ENCODE measurements at regions not wholly inside any gene's neighbourhood (a gene's known extent, or its start where the extent isn't known, plus 50 kb on each side); places are given as distances from the start of the nearest gene placed in this dataset.

DNA sequence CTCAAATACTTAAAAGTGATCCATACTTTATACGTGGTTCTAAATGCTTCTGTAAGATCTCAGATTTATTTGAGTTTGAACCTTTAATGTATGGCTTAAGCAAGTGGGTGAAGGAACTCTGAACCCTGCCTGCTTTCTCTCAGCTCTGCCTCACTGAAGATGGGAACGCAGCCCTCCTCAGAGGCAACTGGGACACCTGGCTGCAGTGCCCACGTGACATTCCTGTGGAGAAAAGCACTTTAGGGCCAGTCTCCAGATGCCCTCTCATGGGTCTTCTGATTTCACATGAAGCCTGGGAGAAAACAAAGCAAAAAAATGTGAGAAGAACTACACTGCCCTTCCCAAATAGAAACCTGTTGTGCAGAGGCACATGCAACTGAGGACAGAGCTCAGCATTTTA lies 242.6 kb upstream of the ANKRD30A start:
- TF ChIP-seq, protein P1, sequence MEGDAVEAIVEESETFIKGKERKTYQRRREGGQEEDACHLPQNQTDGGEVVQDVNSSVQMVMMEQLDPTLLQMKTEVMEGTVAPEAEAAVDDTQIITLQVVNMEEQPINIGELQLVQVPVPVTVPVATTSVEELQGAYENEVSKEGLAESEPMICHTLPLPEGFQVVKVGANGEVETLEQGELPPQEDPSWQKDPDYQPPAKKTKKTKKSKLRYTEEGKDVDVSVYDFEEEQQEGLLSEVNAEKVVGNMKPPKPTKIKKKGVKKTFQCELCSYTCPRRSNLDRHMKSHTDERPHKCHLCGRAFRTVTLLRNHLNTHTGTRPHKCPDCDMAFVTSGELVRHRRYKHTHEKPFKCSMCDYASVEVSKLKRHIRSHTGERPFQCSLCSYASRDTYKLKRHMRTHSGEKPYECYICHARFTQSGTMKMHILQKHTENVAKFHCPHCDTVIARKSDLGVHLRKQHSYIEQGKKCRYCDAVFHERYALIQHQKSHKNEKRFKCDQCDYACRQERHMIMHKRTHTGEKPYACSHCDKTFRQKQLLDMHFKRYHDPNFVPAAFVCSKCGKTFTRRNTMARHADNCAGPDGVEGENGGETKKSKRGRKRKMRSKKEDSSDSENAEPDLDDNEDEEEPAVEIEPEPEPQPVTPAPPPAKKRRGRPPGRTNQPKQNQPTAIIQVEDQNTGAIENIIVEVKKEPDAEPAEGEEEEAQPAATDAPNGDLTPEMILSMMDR (conservative IDR thresholded peaks at IDR 0.05), result no peak
- no peak for TF ChIP-seq EZH2 (IDR thresholded peaks at IDR 0.05; ENCODE audit: low read depth)
